Motor neuron (in vitro differentiated cells): ENCODE measurements at regions not wholly inside any gene's neighbourhood (a gene's known extent, or its start where the extent isn't known, plus 50 kb on each side); places are given as distances from the start of the nearest gene placed in this dataset.
A peak's percentile ranks its signal among the peaks of the same experiment; 100 is the strongest.

Experiments used
- ATAC-seq, 8 experiments: fragments of 200-7000 bp; cut with Tn5 transposase; replicated peaks in 6 of 8; 2 replicates each; pipeline ENCODE4 v1.8.0; 2021; ENCODE audit warnings: mild to moderate bottlenecking in 8 of 8, moderate library complexity in 8 of 8
- H3K27ac ChIP-seq, 2 donors: fragments of 250-450 bp; sonication (Bioruptor Pico); 2 replicates each; pipeline ENCODE4 v1.9.0; 2021; ENCODE audit warnings: antibody characterized with exemption in 2 of 2, mild to moderate bottlenecking in 2 of 2, moderate library complexity in 1 of 2
- H3K4me1 ChIP-seq, 2 donors: fragments of 250-450 bp; sonication (Bioruptor Pico); replicated peaks in 1 of 2; 2 replicates each; pipeline ENCODE4 v1.6.1; 2021; ENCODE audit warnings: antibody characterized with exemption in 2 of 2, mild to moderate bottlenecking in 2 of 2, moderate library complexity in 1 of 2
- H3K4me3 ChIP-seq, 5 donors: fragments of 250-450 bp; sonication (Bioruptor Pico); 2 replicates each; pipeline ENCODE4 v1.9.0; 2021; ENCODE audit warnings: antibody characterized with exemption in 5 of 5, mild to moderate bottlenecking in 5 of 5, moderate library complexity in 4 of 5
- WGBS, 10 experiments: fragments of 450-650 bp; shearing (Covaris generic); methylation state at CpG; one replicate each; pipeline ENCODE4 v1.0.0; 2022; 5-methylcytosine and 5-hydroxymethylcytosine counted together
- in situ Hi-C, 9 experiments: fragments of 400-800 bp; cut with MboI; loops; one replicate each; pipeline ENCODE4 v1.15.0; 2021; ENCODE audit warnings: low sequenced_read_pairs in 9 of 9, low pct_unique_long_range_greater_than_20kb in 2 of 9; ENCODE audit not compliant: unreplicated experiment in 9 of 9

GRCh38 chr3:124300416-124300815 lies 308.5 kb upstream of the ROPN1 start:
- Histone ChIP-seq H3K4me1 (peaks cover 22 to 30% of the 10 kb centered on the region in 2 donors), H3K27ac (no peak overlapping the region), H3K4me3 (no peak overlapping the region)
- in situ Hi-C loops: no loop called here
- no peak for ATAC-seq
- 28 to 70% (median 47%) methylated on average over 2 to 4 of the region's 4 CpGs; no CpG with 5 or more reads in 7 of the 10 experiments for WGBS, 10 experiments

DNA sequence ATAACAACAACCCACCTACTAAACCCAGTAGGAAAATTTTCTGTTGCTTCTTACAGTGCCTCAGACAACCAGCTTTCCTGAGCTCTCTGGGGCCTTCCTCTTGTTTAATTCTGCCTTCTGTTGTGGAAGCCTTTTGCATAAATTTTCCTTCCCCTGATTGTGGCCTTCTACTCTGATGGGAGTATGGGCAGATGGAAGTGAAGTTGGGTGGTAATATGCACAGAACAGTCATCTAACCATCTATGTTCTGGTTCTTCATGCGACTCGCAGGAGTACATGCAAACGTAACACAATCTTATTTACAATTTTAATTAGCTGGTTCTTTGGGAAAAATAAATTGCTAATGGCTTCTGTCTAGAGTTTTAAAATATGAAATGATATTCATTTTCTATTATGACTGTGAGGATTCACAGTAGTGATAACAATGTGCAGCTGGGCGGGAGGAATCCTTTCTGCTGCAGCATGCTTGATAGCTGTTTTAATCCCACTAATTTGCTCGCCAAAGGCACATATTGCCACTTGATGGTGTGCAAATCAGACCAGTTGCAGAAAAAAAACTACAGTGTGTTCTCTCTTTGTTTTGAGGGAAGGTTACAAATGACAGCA lies 311.5 kb upstream of the ROPN1 start:
- WGBS, 10 experiments: 0 to 94% (median 85%) methylated on average over 3 to 5 of the region's 5 CpGs; no CpG with 5 or more reads in 1 of the 10 experiments
- peak in 3 of 8 experiments; percentile 71 to 92 (median 87) for ATAC-seq
- peaks cover 4 to 8% of the 10 kb centered on the region in 2 donors for H3K4me1 ChIP-seq
- in situ Hi-C loops: no loop called here
- no peak overlapping the region for H3K27ac ChIP-seq
- H3K4me3 ChIP-seq: no peak overlapping the region

GRCh38 chr3:124306665-124307064 lies 314.7 kb upstream of the ROPN1 start:
- in situ Hi-C loops: no loop called here
- H3K27ac ChIP-seq: no peak overlapping the region
- peaks cover under 1 to 3% of the 10 kb centered on the region in 2 donors for H3K4me1 ChIP-seq
- H3K4me3 ChIP-seq: no peak overlapping the region
- ATAC-seq: no peak

- 84 to 100% (median 96%) methylated on average over 1 to 3 of the region's 3 CpGs; no CpG with 5 or more reads in 3 of the 10 experiments for WGBS, 10 experiments
- Histone ChIP-seq H3K4me3 (no peak overlapping the region), H3K27ac (no peak overlapping the region), H3K4me1 (peaks cover 4% of the 10 kb centered on the region in 2 donors)
- in situ Hi-C loops: no loop called here
- no peak for ATAC-seq
Observed at GRCh38 chr3:124313621-124314020, 321.7 kb upstream of the ROPN1 start.

DNA sequence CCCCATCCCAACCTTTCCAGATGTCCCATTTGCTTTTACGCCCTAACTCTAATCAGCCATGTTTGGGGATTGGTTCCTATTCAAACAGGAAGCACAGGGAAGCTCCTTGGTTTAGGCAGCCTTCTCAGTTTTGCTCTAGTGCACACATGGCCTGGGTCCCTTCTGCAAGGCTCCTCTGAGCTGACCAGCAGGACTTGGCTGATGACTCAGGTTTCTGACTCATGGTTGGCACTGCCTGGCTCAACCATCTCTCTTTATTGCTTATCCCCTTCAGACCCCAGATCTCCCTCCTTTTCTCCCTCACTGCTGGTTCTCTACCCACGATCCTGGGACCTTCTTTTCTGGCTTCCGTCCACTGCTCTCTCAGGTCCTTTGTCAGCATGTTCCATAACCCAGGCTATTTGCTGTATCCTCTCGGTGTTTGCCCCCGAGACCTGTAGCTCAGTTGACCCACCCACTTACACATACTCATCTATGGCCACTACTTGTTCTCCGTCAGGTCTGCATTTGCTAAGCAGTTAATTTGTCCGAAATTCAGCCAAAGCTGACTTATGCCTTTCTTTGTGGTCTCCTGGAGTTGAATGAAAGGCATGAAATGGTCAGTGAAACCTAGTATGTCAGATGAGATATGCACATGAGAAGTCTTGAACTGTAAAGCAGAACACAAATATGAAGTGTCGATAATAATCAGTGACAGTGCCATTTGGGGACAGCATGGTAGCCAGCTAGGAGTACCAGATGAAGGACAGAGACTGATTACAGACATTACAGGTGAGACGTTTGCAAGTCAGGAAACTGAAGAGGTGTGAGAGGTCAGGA lies 323.5 kb upstream of the ROPN1 start:
- ATAC-seq: peak in 4 of 8 experiments; percentile 37 to 91 (median 53)
- Histone ChIP-seq H3K4me1 (peaks cover 4% of the 10 kb centered on the region in 2 donors), H3K27ac (no peak overlapping the region), H3K4me3 (no peak overlapping the region)
- in situ Hi-C loops: no loop called here
- 63 to 93% (median 80%) methylated on average over 1 to 8 of the region's 9 CpGs; no CpG with 5 or more reads in 1 of the 10 experiments for WGBS, 10 experiments

GRCh38 chr3:124316034-124316287 lies 324.0 kb upstream of the ROPN1 start:
- no peak for ATAC-seq
- Histone ChIP-seq H3K4me1 (peaks cover 4% of the 10 kb centered on the region in 2 donors), H3K4me3 (no peak overlapping the region), H3K27ac (no peak overlapping the region)
- WGBS, 10 experiments: 100% methylated on average over 1 to 4 of the region's 5 CpGs; no CpG with 5 or more reads in 5 of the 10 experiments
- in situ Hi-C loops: no loop called here

DNA sequence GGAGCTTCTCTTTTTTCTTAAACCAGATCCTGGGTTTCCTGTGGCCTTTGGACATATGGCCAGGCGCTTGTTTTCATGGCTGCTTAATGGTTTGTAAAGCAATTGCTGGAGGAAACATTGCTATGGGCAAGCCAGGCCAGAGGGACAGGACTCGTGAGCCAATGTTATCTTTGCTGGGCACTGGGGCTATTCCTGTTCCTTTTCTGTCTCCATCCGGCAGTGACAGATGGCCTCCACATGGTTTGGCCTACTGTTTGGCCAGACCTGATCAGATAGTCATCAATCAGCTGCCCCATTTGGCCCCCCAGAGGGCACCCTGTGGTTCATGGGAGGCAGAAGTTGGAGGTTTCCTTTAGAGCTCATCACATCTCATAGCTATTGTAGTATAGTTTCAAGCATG lies 326.1 kb upstream of the ROPN1 start:
- 29 to 75% (median 56%) methylated on average over 1 to 3 of the region's 3 CpGs; no CpG with 5 or more reads in 4 of the 10 experiments for WGBS, 10 experiments
- H3K4me1 ChIP-seq: peaks cover 4% of the 10 kb centered on the region in 2 donors
- no peak overlapping the region for H3K4me3 ChIP-seq
- peak in 2 of 8 experiments; percentile 19 to 48 for ATAC-seq
- in situ Hi-C loops: no loop called here
- H3K27ac ChIP-seq: no peak overlapping the region

DNA sequence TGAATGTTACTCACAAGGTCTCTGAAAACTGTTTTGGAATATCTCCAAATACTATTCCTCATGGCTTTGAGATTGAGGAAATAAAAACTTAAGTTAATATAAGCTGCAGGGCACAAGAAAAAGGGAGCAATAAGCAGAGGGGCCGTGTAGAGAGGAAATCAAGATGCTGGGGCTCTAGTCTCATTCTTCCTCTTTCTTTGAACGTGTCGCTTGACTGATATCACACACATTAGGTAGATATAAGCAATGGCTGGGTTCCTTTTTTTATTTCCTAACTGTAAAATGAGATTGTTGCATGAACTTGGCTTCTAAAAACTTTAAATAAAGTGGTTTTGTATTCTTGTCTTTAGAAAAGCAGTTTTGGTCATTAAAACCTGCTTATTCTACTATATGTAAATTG lies 326.7 kb upstream of the ROPN1 start:
- Histone ChIP-seq H3K4me1 (peaks cover 4% of the 10 kb centered on the region in 2 donors), H3K27ac (no peak overlapping the region), H3K4me3 (no peak overlapping the region)
- in situ Hi-C loops: no loop called here
- no peak for ATAC-seq
- WGBS, 10 experiments: 52 to 100% (median 80%) methylated on average over 1 to 3 of the region's 3 CpGs; no CpG with 5 or more reads in 1 of the 10 experiments

DNA sequence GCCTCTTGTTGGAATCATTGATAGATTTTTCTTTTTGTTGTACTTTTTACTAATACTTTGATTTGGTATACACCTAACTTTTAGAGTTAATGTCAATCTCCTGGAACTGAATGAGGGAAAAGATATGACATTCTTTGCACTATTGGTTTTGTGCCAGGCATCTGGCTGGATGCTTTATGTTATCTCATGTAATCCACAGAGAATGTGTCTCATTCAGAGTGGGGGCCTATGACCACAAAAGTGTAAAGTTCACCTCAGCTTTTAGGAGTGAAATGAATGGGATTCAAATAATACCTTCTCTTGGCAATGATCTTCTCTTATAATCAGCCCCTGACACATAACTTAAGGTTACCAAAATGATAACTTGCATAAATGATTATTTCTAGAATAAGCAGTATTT lies 329.1 kb upstream of the ROPN1 start:
- no peak overlapping the region for H3K27ac ChIP-seq
- in situ Hi-C loops: no loop called here
- no peak for ATAC-seq
- peaks cover 4% of the 10 kb centered on the region in 2 donors for H3K4me1 ChIP-seq
- H3K4me3 ChIP-seq: no peak overlapping the region

DNA sequence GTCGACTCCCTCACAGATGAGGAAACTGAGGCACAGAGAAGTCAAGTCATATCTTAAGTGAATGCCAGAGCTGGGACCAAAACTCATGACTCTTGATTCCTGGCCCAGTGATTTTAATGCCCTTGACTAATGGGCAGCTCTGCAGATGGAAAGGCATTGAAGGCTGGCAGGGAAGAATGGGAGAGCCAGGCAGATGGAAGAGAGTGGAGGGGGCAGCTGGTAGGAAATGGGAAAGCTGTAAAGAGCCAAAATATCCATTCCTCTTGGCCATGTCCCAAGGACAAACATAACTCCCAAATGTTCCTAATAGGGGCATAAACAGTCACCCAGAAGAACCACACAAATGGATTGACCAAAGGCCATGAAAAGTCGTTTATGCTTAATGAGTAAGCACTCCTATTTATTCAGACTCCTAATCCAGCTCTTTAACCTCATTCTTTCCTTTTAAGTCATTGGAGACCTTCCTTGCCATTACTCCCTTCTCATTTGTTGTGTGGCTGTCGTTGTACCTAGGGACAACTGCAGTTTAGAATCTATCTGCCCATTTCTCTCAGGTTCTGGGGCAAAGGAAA lies 330.5 kb upstream of the ROPN1 start:
- Histone ChIP-seq H3K27ac (no peak overlapping the region), H3K4me1 (peaks cover 0 to 4% of the 10 kb centered on the region in 2 donors), H3K4me3 (no peak overlapping the region)
- in situ Hi-C loops: no loop called here
- no peak for ATAC-seq
- WGBS, 10 experiments: 0 to 88% (median 83%) methylated on average over 1 to 3 of the region's 3 CpGs; no CpG with 5 or more reads in 3 of the 10 experiments

GRCh38 chr3:124322966-124323365 lies 331.0 kb upstream of the ROPN1 start:
- no peak overlapping the region for H3K4me3 ChIP-seq
- H3K4me1 ChIP-seq: peaks cover 0 to 3% of the 10 kb centered on the region in 2 donors
- no peak overlapping the region for H3K27ac ChIP-seq
- WGBS, 10 experiments: 40 to 100% (median 91%) methylated on average over 1 to 4 of the region's 4 CpGs; no CpG with 5 or more reads in 4 of the 10 experiments
- in situ Hi-C loops: no loop called here
- no peak for ATAC-seq

DNA sequence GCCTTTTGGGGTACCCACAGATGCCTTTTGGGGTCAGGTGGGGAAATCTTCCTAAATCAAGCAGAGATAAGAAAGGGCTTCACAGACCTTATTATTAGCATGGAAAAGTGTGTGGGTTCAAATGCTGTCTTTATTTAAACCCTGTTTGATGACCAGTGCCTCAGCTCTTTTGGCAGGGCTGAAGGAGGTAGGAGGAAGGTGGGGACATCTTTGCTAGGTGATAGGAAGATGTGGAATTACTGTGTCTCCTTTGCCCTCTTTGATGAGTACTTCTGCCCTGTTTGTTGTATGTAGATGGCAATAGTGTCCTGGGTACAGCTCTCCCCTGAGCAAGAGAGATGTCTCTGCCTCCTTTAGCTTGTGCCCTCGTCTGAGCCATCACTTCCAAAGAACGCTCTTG lies 333.3 kb upstream of the ROPN1 start:
- Histone ChIP-seq H3K27ac (no peak overlapping the region), H3K4me1 (no peaks in the 10 kb centered on the region), H3K4me3 (no peak overlapping the region)
- in situ Hi-C loops: loop anchor here in 1 of 9 experiments (25.0 kb wide), 1 partner anchor 137 kb away; no protein-coding TSS in a partner anchor
- 80 to 100% (median 85%) methylated on average over 1 to 2 of the region's 2 CpGs; no CpG with 5 or more reads in 2 of the 10 experiments for WGBS, 10 experiments
- ATAC-seq: no peak

DNA sequence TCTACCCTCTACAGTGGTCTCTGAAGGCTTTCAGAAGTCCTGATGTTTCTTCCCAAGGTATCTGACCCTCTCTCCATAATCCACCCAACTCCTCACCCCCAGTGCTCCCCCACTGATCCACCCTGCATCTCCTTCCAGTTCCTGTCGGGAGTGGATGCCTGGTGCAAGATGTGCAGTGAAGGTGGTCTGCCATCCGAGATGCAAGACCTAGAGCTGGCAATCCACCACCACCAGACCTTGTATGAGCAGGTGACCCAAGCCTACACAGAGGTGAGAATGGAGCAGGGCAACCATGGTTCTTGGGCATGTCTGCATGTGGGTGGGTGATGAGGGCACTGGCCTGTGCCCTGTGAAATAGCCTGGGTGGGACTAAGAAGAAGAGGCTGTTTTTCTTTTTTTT lies 337.8 kb upstream of the ROPN1 start:
- no peak overlapping the region for H3K4me3 ChIP-seq
- H3K4me1 ChIP-seq: no peaks in the 10 kb centered on the region
- in situ Hi-C loops: loop anchor here in 1 of 9 experiments (25.0 kb wide), 1 partner anchor 133 kb away; no protein-coding TSS in a partner anchor
- H3K27ac ChIP-seq: no peak overlapping the region
- 83 to 100% methylated on average over 1 to 2 of the region's 2 CpGs; no CpG with 5 or more reads in 8 of the 10 experiments for WGBS, 10 experiments
- no peak for ATAC-seq
